Common myeloid progenitor, CD34-positive (primary cell): ENCODE measurements at regions not wholly inside any gene's neighbourhood (a gene's known extent, or its start where the extent isn't known, plus 50 kb on each side); places are given as distances from the start of the nearest gene placed in this dataset.

Experiments used
- CTCF ChIA-PET: fragments of 350-600 bp; sonication (Branson Sonifier 250); formaldehyde crosslinking; loops from one replicate; lab custom pipeline; 2021; ENCODE audit warnings: antibody characterized with exemption; lab: Charles Lee
- POLR2A ChIA-PET: fragments of 350-600 bp; sonication (Branson Sonifier 250); formaldehyde crosslinking; loops from one replicate; lab custom pipeline; 2021; ENCODE audit warnings: antibody characterized with exemption; lab: Charles Lee
- DNase-seq, 3 donors: peaks; one replicate each; pipeline versions ENCODE4 v3.0.0 to v3.0.0-alpha.2; 2013
- H3K27ac ChIP-seq, 2 experiments: 1 replicate in 1 of 2; 2 replicates in 1 of 2; pipeline ENCODE4 v1.7.0; 2013; ENCODE audit warnings: inconsistent platforms in 2 of 2, low read length in 2 of 2, mild to moderate bottlenecking in 2 of 2, low read depth in 1 of 2, moderate library complexity in 1 of 2; ENCODE audit not compliant: severe bottlenecking in 2 of 2, insufficient read depth in 1 of 2, poor library complexity in 1 of 2
- H3K27me3 ChIP-seq, 5 experiments: replicated peaks in 2 of 5; 1 replicate in 3 of 5; 2 replicates in 2 of 5; pipeline versions ENCODE4 v1.6.1 to v1.7.0; 2013; ENCODE audit warnings: low read length in 4 of 5, mild to moderate bottlenecking in 2 of 5, moderate library complexity in 2 of 5, inconsistent platforms in 1 of 5; ENCODE audit not compliant: insufficient read depth in 5 of 5, control insufficient read depth in 4 of 5
- H3K36me3 ChIP-seq, 4 experiments: 1 replicate in 2 of 4; 2 replicates in 2 of 4; pipeline versions ENCODE4 v1.6.1 to v1.7.0; 2013; ENCODE audit warnings: low read length in 3 of 4, control low read depth in 1 of 4, mild to moderate bottlenecking in 1 of 4; ENCODE audit not compliant: control insufficient read depth in 4 of 4, insufficient read depth in 4 of 4
- H3K4me1 ChIP-seq, 4 experiments: 1 replicate in 3 of 4; 2 replicates in 1 of 4; pipeline versions ENCODE4 v1.6.1 to v1.7.1; 2013; ENCODE audit warnings: low read length in 3 of 4, mild to moderate bottlenecking in 3 of 4, control low read depth in 1 of 4, inconsistent platforms in 1 of 4, moderate library complexity in 1 of 4; ENCODE audit not compliant: control insufficient read depth in 4 of 4, insufficient read depth in 4 of 4; ENCODE audit errors: control extremely low read depth in 1 of 4
- H3K4me3 ChIP-seq, 7 experiments: 1 replicate in 4 of 7; 2 replicates in 3 of 7; pipeline versions ENCODE4 v1.5.1 to v1.7.0; 2013; ENCODE audit warnings: mild to moderate bottlenecking in 7 of 7, low read length in 6 of 7, moderate library complexity in 6 of 7, inconsistent platforms in 2 of 7, low read depth in 2 of 7, control low read depth in 1 of 7; ENCODE audit not compliant: insufficient read depth in 4 of 7, control insufficient read depth in 1 of 7; ENCODE audit errors: extremely low read depth in 1 of 7
- H3K9me3 ChIP-seq, 5 experiments: 1 replicate in 4 of 5; 2 replicates in 1 of 5; pipeline versions ENCODE4 v1.6.1 to v1.7.1; 2013; ENCODE audit warnings: low read length in 4 of 5, mild to moderate bottlenecking in 2 of 5, inconsistent platforms in 1 of 5, low read depth in 1 of 5, moderate library complexity in 1 of 5; ENCODE audit not compliant: control insufficient read depth in 4 of 5, insufficient read depth in 2 of 5; ENCODE audit errors: control extremely low read depth in 1 of 5
- WGBS: methylation state at CpG from one replicate; pipeline ENCODE4 v1.1.5; 2013; ENCODE audit not compliant: insufficient coverage; 5-methylcytosine and 5-hydroxymethylcytosine counted together

DNA sequence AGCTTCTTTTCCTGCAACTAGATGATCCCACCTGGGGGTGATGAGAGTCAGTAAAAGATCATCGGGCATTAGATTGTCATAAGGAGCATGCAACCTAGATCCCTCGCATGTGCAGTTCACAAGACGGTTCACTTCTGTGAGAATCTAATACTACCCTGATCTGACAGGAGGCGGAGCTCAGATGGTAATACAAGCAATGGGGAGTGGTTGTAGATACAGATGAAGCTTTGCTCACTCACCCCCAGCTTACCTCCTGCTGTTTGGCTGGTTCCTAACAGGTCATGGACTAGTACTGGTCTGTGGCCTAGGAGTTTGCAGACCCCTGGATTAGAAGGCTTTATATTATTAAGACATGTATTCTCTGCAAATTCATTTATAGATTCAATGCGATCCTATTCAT, 181.6 kb upstream of the MGMT start:
- Histone ChIP-seq H3K4me3 (no peak overlapping the region), H3K4me1 (no peaks in the 10 kb centered on the region), H3K9me3 (peaks cover 0 to 9% (median 0%) of the 10 kb centered on the region in 5 experiments), H3K36me3 (no peaks in the 10 kb centered on the region), H3K27me3 (no peaks in the 10 kb centered on the region), H3K27ac (no peak overlapping the region)
- ChIA-PET POLR2A (no interaction called here), CTCF (interaction anchor here (1.3 kb wide), 1 partner anchor 9 kb away, joined by 4 read pairs; no protein-coding TSS in a partner anchor)
- 100% methylated on average over 3 of the region's 5 CpGs for WGBS
- DNase-seq, result no peak

DNA sequence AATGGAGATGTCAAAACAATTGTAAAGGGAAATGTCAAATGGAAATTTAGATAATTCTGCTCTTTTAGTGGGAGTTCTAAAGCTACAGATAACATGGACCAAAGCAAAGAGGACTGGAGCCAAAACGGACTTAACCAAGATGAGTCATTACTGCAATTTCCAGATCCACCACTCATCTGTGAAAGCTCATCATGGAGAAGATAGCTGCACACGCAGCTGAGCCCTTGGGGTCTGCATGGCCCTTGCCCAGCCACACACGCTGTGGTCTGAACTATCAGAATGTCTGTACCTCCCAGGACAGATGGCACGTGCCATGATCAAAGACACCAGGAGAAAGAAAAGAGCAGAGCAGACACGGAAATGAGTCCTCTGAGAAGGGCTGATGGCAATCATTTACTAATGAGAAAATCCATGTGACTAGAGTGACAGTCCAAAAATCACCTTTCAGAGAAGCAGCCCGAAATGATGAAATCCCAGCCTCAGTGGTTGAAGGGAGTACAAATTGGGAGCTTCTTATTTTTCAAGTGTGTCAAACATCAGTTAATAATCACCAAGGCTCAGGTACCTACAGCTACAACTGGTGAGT, 177.9 kb upstream of the MGMT start:
- WGBS, result 97% methylated on average over 6 of the region's 6 CpGs
- no peak for DNase-seq

DNA sequence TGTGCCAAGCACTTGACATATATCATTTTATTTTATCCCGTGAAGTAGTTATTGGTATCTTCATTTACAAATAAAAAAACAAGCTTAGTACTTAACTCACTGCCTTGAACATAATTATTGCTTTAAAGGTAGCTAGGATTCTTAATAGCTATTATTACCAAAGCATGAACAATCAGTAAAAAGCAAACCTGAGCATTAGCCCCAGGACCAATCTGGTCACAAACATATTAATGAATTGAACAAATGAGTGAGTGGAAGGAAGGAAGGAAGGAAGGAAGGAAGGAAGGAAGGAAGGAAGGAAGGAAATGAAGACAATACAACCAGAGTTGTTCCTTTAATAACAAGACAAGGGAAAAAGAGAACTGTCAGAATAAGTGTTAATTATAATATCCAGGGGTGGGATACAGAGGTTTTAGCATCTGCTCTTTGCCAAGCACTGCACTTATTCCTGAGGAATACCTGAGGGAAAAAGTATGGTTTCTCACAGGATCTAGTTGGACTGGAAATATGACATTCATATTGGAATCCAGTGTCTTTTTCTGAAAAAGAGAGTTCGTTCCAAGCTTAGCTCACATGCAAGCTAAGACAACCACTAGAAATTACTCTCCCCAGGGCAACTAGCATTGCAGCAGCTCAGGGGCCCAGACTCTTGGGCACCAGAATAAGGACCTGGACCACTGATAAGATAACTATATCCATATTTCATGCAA, 172.9 kb upstream of the MGMT start:
- no peaks in the 10 kb centered on the region for H3K36me3 ChIP-seq
- H3K27me3 ChIP-seq, result peaks cover 0 to 3% (median 0%) of the 10 kb centered on the region in 5 experiments
- no peak for DNase-seq
- POLR2A ChIA-PET, result no interaction called here
- no peaks in the 10 kb centered on the region for H3K4me1 ChIP-seq
- no CpG with 5 or more reads among the region's 2 CpGs for WGBS
- CTCF ChIA-PET, result interaction anchor here (1.2 kb wide), 1 partner anchor 8 kb away, joined by 4 read pairs; no protein-coding TSS in a partner anchor
- no peak overlapping the region for H3K4me3 ChIP-seq
- no peak overlapping the region for H3K27ac ChIP-seq
- no peaks in the 10 kb centered on the region for H3K9me3 ChIP-seq

More for the DNA sequence above, 177.9 kb upstream of the MGMT start:
- Histone ChIP-seq H3K36me3 (no peaks in the 10 kb centered on the region), H3K9me3 (peaks cover 0 to 5% (median 0%) of the 10 kb centered on the region in 5 experiments), H3K4me1 (no peaks in the 10 kb centered on the region), H3K4me3 (no peak overlapping the region), H3K27me3 (no peaks in the 10 kb centered on the region), H3K27ac (no peak overlapping the region)
- ChIA-PET CTCF (interaction anchor here (1.3 kb wide), 1 partner anchor 15 kb away, joined by 6 read pairs; no protein-coding TSS in a partner anchor), POLR2A (no interaction called here)

DNA sequence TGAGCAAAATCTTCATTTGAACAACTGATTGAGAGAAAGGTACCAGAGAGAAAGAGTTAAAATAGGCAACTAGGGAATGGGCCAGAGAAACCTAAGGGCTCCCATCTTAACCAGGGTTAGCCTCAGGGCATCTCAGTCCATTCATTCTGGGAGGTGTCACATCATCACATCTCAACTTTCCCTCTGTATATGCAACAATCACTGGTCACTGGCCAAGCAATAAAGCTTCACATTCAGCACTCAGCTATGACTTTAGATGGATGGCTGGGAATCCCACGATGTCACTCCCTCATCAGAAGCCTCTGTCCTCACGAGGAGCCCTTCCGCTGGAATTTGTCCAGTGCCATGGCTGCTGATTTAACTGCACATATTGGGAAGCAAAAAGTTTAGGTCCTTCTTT, 172.1 kb upstream of the MGMT start:
- DNase-seq, result no peak
- H3K4me1 ChIP-seq, result no peaks in the 10 kb centered on the region
- H3K27ac ChIP-seq, result no peak overlapping the region
- H3K36me3 ChIP-seq, result no peaks in the 10 kb centered on the region
- H3K4me3 ChIP-seq, result no peak overlapping the region
- CTCF ChIA-PET, result interaction anchor here (1.2 kb wide), 1 partner anchor 9 kb away, joined by 4 read pairs; no protein-coding TSS in a partner anchor
- no peaks in the 10 kb centered on the region for H3K9me3 ChIP-seq
- peaks cover 0 to 3% (median 0%) of the 10 kb centered on the region in 5 experiments for H3K27me3 ChIP-seq
- POLR2A ChIA-PET, result no interaction called here
- no CpG with 5 or more reads among the region's 3 CpGs for WGBS

DNA sequence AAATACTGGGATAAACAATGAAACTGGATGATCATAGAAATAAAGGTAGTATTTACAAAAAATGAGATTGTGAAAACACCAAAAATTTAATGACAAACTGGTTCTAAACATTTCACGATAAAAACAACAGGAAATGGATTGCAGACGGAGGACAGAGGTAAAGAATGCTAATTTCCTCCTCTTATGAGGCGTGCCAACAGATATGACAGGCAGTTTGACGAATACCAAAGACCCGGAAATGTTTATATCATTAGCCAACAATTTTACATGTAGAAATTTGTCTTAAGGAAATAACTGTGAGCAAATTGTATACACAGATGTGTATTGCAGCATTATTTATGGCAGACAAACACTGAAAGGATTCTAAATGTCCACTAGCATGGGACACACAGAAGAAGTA, 162.0 kb upstream of the MGMT start:
- H3K27me3 ChIP-seq, result no peaks in the 10 kb centered on the region

DNA sequence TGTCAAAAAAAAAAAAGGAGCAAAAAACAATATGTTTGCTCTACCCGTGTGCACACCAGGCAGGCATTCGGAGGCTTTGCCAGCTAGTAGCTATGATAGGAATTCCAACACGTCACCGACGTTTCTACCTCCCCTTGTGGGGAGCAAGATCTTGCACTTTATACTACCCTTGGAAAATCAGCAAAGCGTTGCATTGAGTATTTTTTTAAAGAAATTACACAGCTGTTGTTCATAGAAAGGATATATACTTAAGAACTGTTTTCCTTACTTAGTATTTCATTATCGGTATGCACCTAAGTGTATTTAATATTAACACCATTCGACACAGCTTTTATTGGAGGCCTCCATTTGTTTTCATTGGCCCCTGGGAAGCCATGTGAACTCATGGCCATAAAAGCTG, 159.9 kb upstream of the MGMT start:
- Histone ChIP-seq H3K9me3 (peaks cover 0 to 4% (median 0%) of the 10 kb centered on the region in 5 experiments), H3K36me3 (no peaks in the 10 kb centered on the region), H3K4me1 (no peaks in the 10 kb centered on the region), H3K27me3 (no peaks in the 10 kb centered on the region), H3K27ac (no peak overlapping the region), H3K4me3 (no peak overlapping the region)
- WGBS, result 95% methylated on average over 6 of the region's 8 CpGs
- CTCF ChIA-PET, result no interaction called here
- POLR2A ChIA-PET, result no interaction called here
- no peak for DNase-seq

More for the DNA sequence above, 162.0 kb upstream of the MGMT start:
- DNase-seq, result peak in 2 of 3 donors; percentile 16 to 31
- Histone ChIP-seq H3K36me3 (no peaks in the 10 kb centered on the region), H3K27ac (no peak overlapping the region), H3K4me3 (no peak overlapping the region), H3K9me3 (peaks cover 0 to 5% (median 0%) of the 10 kb centered on the region in 5 experiments), H3K4me1 (no peaks in the 10 kb centered on the region)
- no CpG with 5 or more reads among the region's 5 CpGs for WGBS
- ChIA-PET POLR2A (no interaction called here), CTCF (no interaction called here)

DNA sequence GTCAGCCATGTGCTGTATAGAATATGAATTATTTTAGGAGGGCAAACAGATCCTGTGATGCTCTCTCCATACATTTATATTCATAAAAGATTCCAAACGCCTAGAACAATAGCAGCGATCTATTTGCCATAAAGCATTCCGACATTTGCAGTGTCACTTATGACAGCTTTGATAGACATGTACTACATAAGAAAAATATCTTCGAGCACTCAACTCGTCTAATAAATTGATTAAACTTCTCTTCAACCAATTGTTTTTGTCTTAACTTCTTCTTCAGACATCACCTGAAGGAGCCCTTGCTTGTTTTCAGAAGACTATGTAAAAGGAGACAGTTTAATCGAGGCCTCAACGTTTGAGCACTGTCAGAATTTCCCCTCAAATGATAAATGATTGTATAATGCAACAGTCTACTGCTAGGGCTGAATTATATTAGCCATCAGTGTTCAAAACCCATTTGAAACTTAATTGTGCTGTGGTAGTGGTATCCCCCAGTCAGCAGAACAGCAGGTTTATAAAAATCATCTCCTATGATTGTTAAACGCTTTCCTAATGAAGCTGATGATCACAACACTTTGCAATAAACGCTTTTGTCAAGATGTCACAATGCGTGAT, 158.0 kb upstream of the MGMT start:
- H3K4me1 ChIP-seq, result no peaks in the 10 kb centered on the region

More for the DNA sequence above, 158.0 kb upstream of the MGMT start:
- Histone ChIP-seq H3K36me3 (no peaks in the 10 kb centered on the region), H3K27ac (no peak overlapping the region), H3K27me3 (no peaks in the 10 kb centered on the region), H3K9me3 (peaks cover 0 to 2% (median 0%) of the 10 kb centered on the region in 5 experiments), H3K4me3 (no peak overlapping the region)
- ChIA-PET CTCF (no interaction called here), POLR2A (no interaction called here)
- DNase-seq, result no peak
- 82% methylated on average over 8 of the region's 10 CpGs for WGBS
